Breast epithelium (tissue), 4 donors: ENCODE measurements at regions not wholly inside any gene's neighbourhood (a gene's known extent, or its start where the extent isn't known, plus 50 kb on each side); places are given as distances from the start of the nearest gene placed in this dataset.
"Not testable (repeated sequence)": the region's sequence is repeated elsewhere in the genome, so short reads cannot be mapped to it uniquely, and the experiment has no call there.

Source experiments
- DNase-seq, 2 donors: peaks; one replicate each; pipeline ENCODE4 v3.0.0-alpha.2; 2019; ENCODE audit warnings: low spot score in 2 of 2
- H3K27ac ChIP-seq, 2 donors: fragments of 200-600 bp; sonication (generic) in 1 of 2; one replicate each; pipeline ENCODE4 v1.5.1; 2016 to 2019; ENCODE audit warnings: mild to moderate bottlenecking in 1 of 2
- H3K27me3 ChIP-seq, 2 donors: fragments of 200-600 bp; sonication (generic) in 1 of 2; one replicate each; pipeline versions ENCODE4 v1.5.1 to v1.6.0; 2017 to 2019; ENCODE audit warnings: control low read depth in 1 of 2, mild to moderate bottlenecking in 1 of 2
- H3K36me3 ChIP-seq: fragments of 200-600 bp; one replicate; pipeline ENCODE4 v1.5.1; 2019
- H3K4me1 ChIP-seq, 2 donors: fragments of 200-600 bp; sonication (generic); one replicate each; pipeline ENCODE4 v1.5.1; 2016 to 2019; ENCODE audit warnings: control low read depth in 1 of 2
- H3K4me3 ChIP-seq, 3 donors: fragments of 200-600 bp; sonication (generic); 1 replicate in 2 of 3; 2 replicates in 1 of 3; pipeline ENCODE4 v1.5.1; 2016 to 2019; ENCODE audit warnings: mild to moderate bottlenecking in 3 of 3, moderate library complexity in 2 of 3
- H3K9me3 ChIP-seq, 2 donors: fragments of 200-600 bp; sonication (generic) in 1 of 2; one replicate each; pipeline ENCODE4 v1.5.1; 2016 to 2019; ENCODE audit warnings: control low read depth in 1 of 2
- CTCF ChIP-seq, 3 donors: fragments of 450-650 bp; IDR thresholded peaks; one replicate each; pipeline ENCODE4 v1.5.1; 2016 to 2017; ENCODE audit warnings: antibody characterized with exemption in 3 of 3, mild to moderate bottlenecking in 3 of 3, moderate library complexity in 3 of 3
- POLR2A ChIP-seq: fragments of 450-650 bp; IDR thresholded peaks from one replicate; pipeline ENCODE4 v1.6.1; 2016; ENCODE audit warnings: antibody characterized with exemption, mild to moderate bottlenecking, moderate library complexity
- POLR2AphosphoS5 ChIP-seq, 3 donors: sonication (generic); formaldehyde crosslinking; IDR thresholded peaks; one replicate each; pipeline ENCODE4 v1.6.1; 2017; ENCODE audit warnings: antibody characterized with exemption in 3 of 3
- intact Hi-C: fragments of 100-400 bp; cut with DNase I; formaldehyde crosslinking; loops from one replicate; pipeline ENCODE4 v1.15.1; 2023; ENCODE audit warnings: low total_unique reads

- no peak overlapping the region for H3K4me3 ChIP-seq
- DNase-seq = no peak
- intact Hi-C loops = no loop called here
These were observed 279.0 kb upstream of the CDH2 start for GRCh38 chr18:28455971-28456370.

GRCh38 chr18:28439870-28440269 lies 262.9 kb upstream of the CDH2 start:
- Histone ChIP-seq H3K4me1 (no peaks in the 10 kb centered on the region), H3K36me3 (no peaks in the 10 kb centered on the region), H3K4me3 (no peak overlapping the region), H3K27me3 (no peaks in the 10 kb centered on the region), H3K9me3 (no peaks in the 10 kb centered on the region), H3K27ac (no peak overlapping the region)
- no peak for DNase-seq
- intact Hi-C loops = no loop called here
- TF ChIP-seq POLR2AphosphoS5 (IDR thresholded peaks at IDR 0.05) = no peak

More at GRCh38 chr18:28455971-28456370, 279.0 kb upstream of the CDH2 start:
- H3K9me3 ChIP-seq = no peaks in the 10 kb centered on the region
- H3K4me1 ChIP-seq = no peaks in the 10 kb centered on the region
- H3K36me3 ChIP-seq = no peaks in the 10 kb centered on the region
- no peak overlapping the region for H3K27ac ChIP-seq
- no peak for TF ChIP-seq CTCF (IDR thresholded peaks at IDR 0.05)
- TF ChIP-seq POLR2A = no peak
- TF ChIP-seq POLR2AphosphoS5 (IDR thresholded peaks at IDR 0.05) = no peak
- H3K27me3 ChIP-seq = no peaks in the 10 kb centered on the region

- TF ChIP-seq POLR2A (no peak), POLR2AphosphoS5 (IDR thresholded peaks at IDR 0.05) (no peak), CTCF (IDR thresholded peaks at IDR 0.05) (no peak)
- no peaks in the 10 kb centered on the region for H3K9me3 ChIP-seq
- intact Hi-C loops = no loop called here
- H3K4me1 ChIP-seq = no peaks in the 10 kb centered on the region
- H3K27me3 ChIP-seq = no peaks in the 10 kb centered on the region
- no peak for DNase-seq
- no peaks in the 10 kb centered on the region for H3K36me3 ChIP-seq
- H3K4me3 ChIP-seq = no peak overlapping the region
- H3K27ac ChIP-seq = no peak overlapping the region
These were observed 261.5 kb upstream of the CDH2 start for GRCh38 chr18:28438381-28438780.

GRCh38 chr18:28432339-28432738 lies 255.4 kb upstream of the CDH2 start:
- Histone ChIP-seq H3K27ac (no peak overlapping the region), H3K27me3 (no peaks in the 10 kb centered on the region), H3K4me3 (no peak overlapping the region), H3K9me3 (no peaks in the 10 kb centered on the region), H3K4me1 (no peaks in the 10 kb centered on the region), H3K36me3 (no peaks in the 10 kb centered on the region)
- DNase-seq = no peak
- intact Hi-C loops = no loop called here
- TF ChIP-seq POLR2AphosphoS5 (IDR thresholded peaks at IDR 0.05) = no peak

- H3K36me3 ChIP-seq = no peaks in the 10 kb centered on the region
- no peak overlapping the region for H3K27ac ChIP-seq
- TF ChIP-seq POLR2AphosphoS5 (IDR thresholded peaks at IDR 0.05) (no peak), POLR2A (no peak), CTCF (IDR thresholded peaks at IDR 0.05) (no peak)
- no peak for DNase-seq
- intact Hi-C loops = no loop called here
- H3K9me3 ChIP-seq = peaks cover 0 to 5% of the 10 kb centered on the region in 2 donors
- no peaks in the 10 kb centered on the region for H3K4me1 ChIP-seq
- H3K27me3 ChIP-seq = no peaks in the 10 kb centered on the region
- no peak overlapping the region for H3K4me3 ChIP-seq
These were observed 249.0 kb upstream of the CDH2 start for GRCh38 chr18:28425886-28426285.

- DNase-seq = no peak
- Histone ChIP-seq H3K9me3 (peaks cover 0 to 5% of the 10 kb centered on the region in 2 donors), H3K4me1 (no peaks in the 10 kb centered on the region), H3K27me3 (no peaks in the 10 kb centered on the region), H3K4me3 (no peak overlapping the region), H3K36me3 (no peaks in the 10 kb centered on the region), H3K27ac (no peak overlapping the region)
- no peak for TF ChIP-seq POLR2A
- TF ChIP-seq POLR2AphosphoS5 (IDR thresholded peaks at IDR 0.05) = no peak
- TF ChIP-seq CTCF (IDR thresholded peaks at IDR 0.05) = no peak
- intact Hi-C loops = no loop called here
These were observed 245.6 kb upstream of the CDH2 start for GRCh38 chr18:28422577-28422976.

GRCh38 chr18:28421950-28422349 lies 245.0 kb upstream of the CDH2 start:
- H3K27ac ChIP-seq, intact Hi-C loops: not testable (repeated sequence)

More at GRCh38 chr18:28421950-28422349, 245.0 kb upstream of the CDH2 start:
- DNase-seq, H3K27me3 ChIP-seq, H3K4me1 ChIP-seq, H3K36me3 ChIP-seq, H3K4me3 ChIP-seq, H3K9me3 ChIP-seq: not testable (repeated sequence)
